ENCODE measurements at regions not wholly inside any gene's neighbourhood (a gene's known extent, or its start where the extent isn't known, plus 50 kb on each side); places are given as distances from the start of the nearest gene placed in this dataset.

DNA sequence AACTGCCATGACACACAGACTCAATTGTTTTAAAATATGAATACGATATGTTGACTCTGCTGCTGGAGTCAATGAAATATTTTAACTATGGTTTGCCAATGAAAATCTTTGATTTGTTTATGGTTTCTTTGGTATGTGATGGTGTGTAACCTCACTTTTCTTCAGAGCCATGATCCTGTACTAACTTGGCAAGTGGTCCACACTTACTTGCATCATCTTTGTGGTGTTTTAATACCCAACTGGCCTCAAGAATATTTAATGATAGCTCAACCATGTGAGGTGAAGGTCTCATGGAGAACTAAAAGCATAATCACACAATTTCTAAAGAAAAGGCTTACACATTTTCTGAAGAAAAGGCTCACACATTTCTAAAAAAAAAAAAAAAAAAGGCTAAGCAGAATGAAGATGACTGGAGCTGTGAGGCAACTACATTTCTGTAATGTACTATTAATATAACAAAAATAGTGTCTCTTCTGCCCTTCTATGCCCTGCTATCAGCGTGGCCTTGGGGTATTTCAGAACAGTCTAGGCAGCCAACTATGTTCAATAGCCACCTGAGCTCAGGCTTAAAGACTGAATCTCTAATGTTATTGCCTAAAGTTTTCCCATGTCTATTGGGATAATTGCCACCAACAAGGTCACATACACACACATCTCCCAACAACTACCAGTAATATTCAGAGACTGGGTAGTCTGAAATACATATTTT, 395.0 kb downstream of the MLLT3 start (continued):
- TF ChIP-seq CHD7 (IDR thresholded peaks at IDR 0.05; ENCODE audit: insufficient replicate concordance, low read length) (no peak), ASH2L (IDR thresholded peaks at IDR 0.05; ENCODE audit: low read length) (no peak), HDAC2 (IDR thresholded peaks at IDR 0.05; ENCODE audit: borderline replicate concordance in 1 of 2, low read depth in 2 of 2, low read length in 2 of 2) (no peak), TAF7 (optimal IDR thresholded peaks at IDR 0.05; ENCODE audit: borderline replicate concordance, low read depth, low read length) (no peak), EGR1 (IDR thresholded peaks at IDR 0.05; ENCODE audit: borderline replicate concordance, low read depth, low read length) (no peak), CBX8 (IDR thresholded peaks at IDR 0.05; ENCODE audit: borderline replicate concordance, low read depth, low read length) (no peak)
- TF ChIP-seq, protein P1, sequence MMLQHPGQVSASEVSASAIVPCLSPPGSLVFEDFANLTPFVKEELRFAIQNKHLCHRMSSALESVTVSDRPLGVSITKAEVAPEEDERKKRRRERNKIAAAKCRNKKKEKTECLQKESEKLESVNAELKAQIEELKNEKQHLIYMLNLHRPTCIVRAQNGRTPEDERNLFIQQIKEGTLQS (IDR thresholded peaks at IDR 0.05; ENCODE audit: insufficient read depth, low read depth, low read length), result no peak

All from H1 (cell line).